Neural cell (in vitro differentiated cells): ENCODE measurements at regions not wholly inside any gene's neighbourhood (a gene's known extent, or its start where the extent isn't known, plus 50 kb on each side); places are given as distances from the start of the nearest gene placed in this dataset.

Experiments used
- CTCF ChIP-seq: fragments of 450-650 bp; IDR thresholded peaks from 2 replicates; pipeline ENCODE4 v1.5.1; 2014; ENCODE audit warnings: antibody characterized with exemption, mild to moderate bottlenecking, moderate library complexity; ENCODE audit not compliant: poor library complexity, severe bottlenecking
- POLR2AphosphoS5 ChIP-seq: IDR thresholded peaks from 2 replicates; pipeline ENCODE4 v1.6.1; 2012
- RAD21 ChIP-seq: fragments of 450-650 bp; conservative IDR thresholded peaks from 2 replicates; pipeline ENCODE4 v1.6.1; 2014; ENCODE audit warnings: antibody characterized with exemption, mild to moderate bottlenecking, moderate library complexity

- TF ChIP-seq POLR2AphosphoS5 (no peak), CTCF (no peak), RAD21 (no peak)
Measured at GRCh38 chr12:83893101-83893500, 1019.5 kb downstream of the SLC6A15 start.
